ENCODE measurements at regions not wholly inside any gene's neighbourhood (a gene's known extent, or its start where the extent isn't known, plus 50 kb on each side); places are given as distances from the start of the nearest gene placed in this dataset.
"Not testable (repeated sequence)": the region's sequence is repeated elsewhere in the genome, so short reads cannot be mapped to it uniquely, and the experiment has no call there.

GRCh38 chr11:56845121-56845732 is 96.7 kb upstream of the OR9G4 start:
- Histone ChIP-seq H3K36me3 (ENCODE audit: control insufficient read depth, insufficient read depth, low read length) (no peaks in the 10 kb centered on the region), H3K4me2 (ENCODE audit: low read length) (no peak overlapping the region), H3K4me3 (ENCODE audit: low read depth, low read length) (no peak overlapping the region), H3K9ac (no peak overlapping the region), H2AFZ (no peak overlapping the region), H3K27me3 (ENCODE audit: control insufficient read depth, insufficient read depth, low read length) (no peaks in the 10 kb centered on the region), H3K27ac (no peak overlapping the region), H3K9me3 (ENCODE audit: control insufficient read depth, low read length) (no peaks in the 10 kb centered on the region), H3K79me2 (no peaks in the 10 kb centered on the region), H3K4me1 (no peaks in the 10 kb centered on the region)
- TF ChIP-seq CTCF (IDR thresholded peaks at IDR 0.05), result no peak

- Histone ChIP-seq H3K27ac (no peak overlapping the region), H3K9me3 (ENCODE audit: control insufficient read depth, low read length) (no peaks in the 10 kb centered on the region), H3K4me1 (no peaks in the 10 kb centered on the region), H3K79me2 (no peaks in the 10 kb centered on the region), H3K27me3 (ENCODE audit: control insufficient read depth, insufficient read depth, low read length) (no peaks in the 10 kb centered on the region), H3K9ac (no peak overlapping the region), H2AFZ (no peak overlapping the region), H3K36me3 (ENCODE audit: control insufficient read depth, insufficient read depth, low read length) (no peaks in the 10 kb centered on the region), H3K4me2 (ENCODE audit: low read length) (no peak overlapping the region), H3K4me3 (ENCODE audit: low read depth, low read length) (no peak overlapping the region)
- TF ChIP-seq CTCF (IDR thresholded peaks at IDR 0.05), result no peak
Measured at GRCh38 chr11:56843816-56844215, 95.3 kb upstream of the OR9G4 start.

- Histone ChIP-seq H2AFZ (no peak overlapping the region), H3K27me3 (ENCODE audit: control insufficient read depth, insufficient read depth, low read length) (no peaks in the 10 kb centered on the region), H3K4me1 (no peaks in the 10 kb centered on the region), H3K4me2 (ENCODE audit: low read length) (no peak overlapping the region), H3K27ac (no peak overlapping the region), H3K79me2 (no peaks in the 10 kb centered on the region), H3K4me3 (ENCODE audit: low read depth, low read length) (no peak overlapping the region), H3K9me3 (ENCODE audit: control insufficient read depth, low read length) (no peaks in the 10 kb centered on the region), H3K9ac (no peak overlapping the region), H3K36me3 (ENCODE audit: control insufficient read depth, insufficient read depth, low read length) (no peaks in the 10 kb centered on the region)
- no peak for TF ChIP-seq CTCF (IDR thresholded peaks at IDR 0.05)
Measured at GRCh38 chr11:56842814-56843794, 94.6 kb upstream of the OR9G4 start.

- H3K9me3 ChIP-seq (ENCODE audit: control insufficient read depth, low read length), result no peaks in the 10 kb centered on the region
- H3K79me2 ChIP-seq, result no peaks in the 10 kb centered on the region
- H3K27me3 ChIP-seq (ENCODE audit: control insufficient read depth, insufficient read depth, low read length), result no peaks in the 10 kb centered on the region
- peak; percentile 30 for TF ChIP-seq CTCF (IDR thresholded peaks at IDR 0.05)
- no peaks in the 10 kb centered on the region for H3K36me3 ChIP-seq (ENCODE audit: control insufficient read depth, insufficient read depth, low read length)
- H3K4me1 ChIP-seq, result no peaks in the 10 kb centered on the region
- H2AFZ ChIP-seq, result no peak overlapping the region
- no peak overlapping the region for H3K27ac ChIP-seq
- no peak overlapping the region for H3K9ac ChIP-seq
- H3K4me3 ChIP-seq (ENCODE audit: low read depth, low read length), result no peak overlapping the region
- no peak overlapping the region for H3K4me2 ChIP-seq (ENCODE audit: low read length)
Measured at GRCh38 chr11:56841210-56841810, 92.8 kb upstream of the OR9G4 start.

- not testable (repeated sequence) for H3K79me2 ChIP-seq; H3K9ac ChIP-seq; H3K36me3 ChIP-seq (ENCODE audit: control insufficient read depth, insufficient read depth, low read length)
Measured at GRCh38 chr11:56827357-56827756, 78.9 kb upstream of the OR9G4 start.

More at GRCh38 chr11:56827357-56827756, 78.9 kb upstream of the OR9G4 start:
- not testable (repeated sequence) for H3K4me2 ChIP-seq (ENCODE audit: low read length); H3K27ac ChIP-seq; H3K4me3 ChIP-seq (ENCODE audit: low read depth, low read length); H3K27me3 ChIP-seq (ENCODE audit: control insufficient read depth, insufficient read depth, low read length); H2AFZ ChIP-seq; H3K4me1 ChIP-seq; H3K9me3 ChIP-seq (ENCODE audit: control insufficient read depth, low read length)

Measured in parathyroid adenoma (tissue), 2 donors.